ENCODE measurements at regions not wholly inside any gene's neighbourhood (a gene's known extent, or its start where the extent isn't known, plus 50 kb on each side); places are given as distances from the start of the nearest gene placed in this dataset.

DNA sequence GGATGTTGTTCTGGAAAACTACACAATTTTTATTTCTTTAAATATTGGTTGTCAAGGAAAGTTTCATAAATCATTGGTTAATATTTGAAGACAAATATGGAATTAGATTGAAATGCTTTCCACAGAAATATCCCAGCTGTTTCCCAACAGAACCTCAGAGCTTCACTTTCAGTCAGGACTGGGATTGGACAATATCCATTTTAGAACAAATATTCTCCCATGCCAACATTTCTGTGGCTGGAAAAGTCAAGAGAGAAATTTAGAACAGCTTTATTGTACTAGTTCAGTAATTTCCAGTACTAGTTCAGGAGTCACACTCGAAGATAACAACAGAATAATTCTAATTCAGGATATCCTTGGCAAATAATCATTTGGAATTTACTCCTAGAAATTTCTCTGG is 116.1 kb upstream of the TUT7 start:
- no peak for DNase-seq

DNA sequence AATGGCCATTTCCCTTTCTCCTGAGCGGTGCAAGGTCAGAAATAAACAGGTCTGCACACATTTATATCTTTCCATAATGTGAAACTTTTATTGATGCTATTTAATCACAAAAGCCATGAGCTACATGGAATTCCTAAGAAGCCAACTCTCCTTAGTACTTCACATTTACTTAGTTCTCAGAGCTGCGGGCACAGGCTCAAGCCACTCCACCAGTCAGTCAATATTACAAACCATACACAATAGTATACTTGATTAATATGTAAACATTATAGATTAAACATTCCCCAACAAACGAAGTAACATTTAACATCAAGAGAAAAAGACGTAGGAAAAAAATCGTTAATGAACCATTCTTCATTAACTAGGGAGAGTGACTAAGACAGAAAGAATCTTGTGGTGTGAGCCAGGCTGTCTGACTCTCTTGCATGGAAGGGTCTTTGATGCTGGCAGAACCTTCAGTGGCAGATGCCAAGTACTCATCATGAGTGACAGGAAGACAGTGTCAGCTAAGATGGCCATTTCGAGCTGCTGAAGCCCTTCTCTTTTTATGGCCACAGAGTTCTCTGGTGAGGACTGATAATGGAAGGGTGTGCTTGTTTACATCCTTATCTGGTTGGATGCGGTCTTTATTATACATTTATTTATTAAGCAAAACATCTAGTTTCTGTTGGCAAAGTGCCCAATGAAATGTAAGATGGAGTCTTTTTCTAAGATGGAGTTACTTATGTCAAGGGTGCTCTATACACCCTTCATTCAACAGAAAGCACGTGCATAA is 115.5 kb upstream of the TUT7 start:
- no peak for DNase-seq

DNA sequence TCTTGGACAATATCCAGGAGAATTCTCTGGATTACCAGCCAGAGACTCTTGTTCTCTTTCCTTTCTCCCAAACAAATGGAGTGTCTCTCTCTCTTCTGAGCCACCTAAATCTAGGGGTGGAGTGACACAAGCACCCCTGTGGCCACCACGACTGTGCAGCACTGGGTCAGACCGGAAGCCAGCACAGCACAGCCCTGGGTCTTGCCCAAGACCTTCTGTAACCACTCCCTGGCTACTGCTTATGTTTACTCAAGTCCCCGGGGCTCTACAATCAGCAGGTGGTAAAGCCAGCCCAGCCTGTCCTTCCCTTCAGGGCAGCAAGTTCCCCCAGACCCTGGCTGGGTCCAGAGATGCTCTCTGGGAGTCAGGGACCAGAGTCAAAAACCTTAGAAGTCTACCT is 110.0 kb upstream of the TUT7 start:
- DNase-seq = no peak

DNA sequence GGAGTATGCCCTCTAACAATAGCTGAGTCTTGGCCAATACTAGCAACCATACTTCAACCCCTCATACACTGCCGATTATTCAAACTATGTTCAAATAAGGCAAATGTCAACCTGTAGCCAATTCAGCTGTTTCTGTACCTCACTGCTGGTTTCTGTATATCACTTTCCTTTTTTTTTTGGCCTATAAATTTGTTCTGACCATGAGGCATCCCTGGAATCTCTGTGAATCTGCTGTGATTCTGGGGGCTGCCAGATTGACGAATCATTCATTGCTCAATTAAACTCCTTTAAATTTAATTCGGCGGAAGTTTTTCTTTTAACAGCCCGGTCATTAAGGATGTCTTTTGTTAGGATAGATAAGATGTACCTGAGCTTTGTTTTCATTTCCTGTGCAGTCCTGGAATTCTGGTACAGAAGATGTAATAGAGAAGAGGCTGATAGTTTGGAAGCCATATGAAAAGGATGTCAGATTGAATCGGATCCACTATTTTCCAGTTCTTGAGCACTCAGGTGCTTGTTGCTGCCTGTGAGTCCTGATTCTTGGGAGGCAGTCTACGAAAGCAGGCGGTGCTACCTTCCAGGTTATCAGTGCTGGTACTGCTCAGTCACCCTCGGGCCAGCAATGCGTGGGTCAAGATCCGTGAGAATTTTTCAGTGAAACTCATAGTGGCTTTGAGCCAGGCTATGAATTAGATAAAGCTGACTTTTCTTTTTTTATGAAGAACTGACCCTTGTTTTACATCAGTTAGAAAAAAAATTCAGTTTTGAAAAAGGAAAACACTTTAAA is 106.2 kb upstream of the TUT7 start:
- no peak for DNase-seq

DNA sequence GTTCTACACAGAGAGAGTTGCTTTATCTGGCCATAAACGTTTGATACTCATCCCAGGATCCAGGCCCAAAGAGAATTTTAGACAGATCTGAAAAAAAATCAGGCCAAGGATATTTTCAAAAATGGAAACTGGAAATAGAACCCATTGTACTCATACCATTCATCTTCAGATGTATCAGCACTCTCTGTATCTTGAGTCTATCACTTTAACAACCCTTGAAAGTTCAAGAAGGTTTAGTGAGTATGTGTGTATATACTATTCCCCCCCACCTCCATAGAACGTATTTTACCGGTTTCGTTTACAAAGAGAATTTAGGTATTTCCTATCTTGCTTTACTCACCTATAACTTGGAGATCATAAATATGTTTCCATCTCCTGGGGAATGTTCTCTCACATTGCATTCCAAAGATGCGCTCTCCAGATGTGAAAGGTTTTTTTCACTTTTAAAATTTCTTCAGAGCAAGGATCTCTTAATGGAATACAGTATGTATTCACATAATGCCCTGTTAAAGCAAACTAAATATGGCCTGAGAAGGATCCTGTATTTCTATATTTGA is 105.5 kb upstream of the TUT7 start:
- DNase-seq = no peak

DNA sequence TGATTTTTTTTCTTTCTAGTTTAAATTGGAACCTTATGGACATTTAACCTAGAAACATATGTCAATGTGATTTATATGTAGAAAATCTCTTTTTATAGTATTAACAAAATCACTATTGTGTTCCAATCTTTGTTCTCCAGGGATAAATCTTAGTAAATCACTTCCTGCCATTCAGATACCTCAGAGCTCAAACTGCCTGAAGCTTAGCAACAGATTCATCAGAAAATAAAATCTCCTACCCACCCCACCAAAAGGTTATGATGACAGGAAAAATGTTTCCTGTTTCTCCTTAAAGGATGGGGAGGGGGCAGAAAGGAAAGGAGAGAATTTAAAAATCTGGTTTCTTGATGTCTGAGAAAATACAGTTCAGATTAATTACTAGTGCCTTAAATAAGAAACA is 105.0 kb upstream of the TUT7 start:
- no peak for DNase-seq

DNA sequence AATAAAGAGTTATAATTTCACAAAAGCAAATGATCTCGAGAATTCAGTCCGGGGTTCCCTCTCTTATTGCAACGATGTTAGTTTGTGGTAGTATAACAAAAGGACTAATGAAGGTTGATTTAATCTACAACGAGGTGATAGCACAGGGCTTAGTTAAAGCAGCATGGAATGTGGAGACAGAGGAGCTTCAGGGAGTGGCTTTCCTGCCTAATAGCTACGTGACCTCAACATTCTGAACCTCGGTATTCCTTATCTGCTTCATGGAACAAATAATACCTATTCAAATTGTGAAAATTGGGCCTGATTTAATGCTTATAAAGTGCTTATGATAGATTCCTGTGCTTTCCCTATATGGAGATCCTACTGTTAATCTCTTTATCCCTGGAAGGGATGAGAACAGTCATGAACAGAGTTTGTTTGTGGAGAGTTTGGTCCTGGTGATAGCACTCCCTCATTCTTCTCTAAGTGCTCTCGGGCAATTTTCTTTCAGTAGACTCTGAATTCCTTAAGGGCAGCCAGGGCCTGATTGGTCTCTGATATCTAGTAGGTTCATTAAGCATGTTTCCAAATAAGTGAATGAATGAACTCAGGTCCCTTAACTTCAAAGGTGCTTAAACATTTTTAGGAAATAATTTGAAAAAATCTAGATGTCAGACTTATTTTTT is 104.1 kb upstream of the TUT7 start:
- DNase-seq = no peak

DNA sequence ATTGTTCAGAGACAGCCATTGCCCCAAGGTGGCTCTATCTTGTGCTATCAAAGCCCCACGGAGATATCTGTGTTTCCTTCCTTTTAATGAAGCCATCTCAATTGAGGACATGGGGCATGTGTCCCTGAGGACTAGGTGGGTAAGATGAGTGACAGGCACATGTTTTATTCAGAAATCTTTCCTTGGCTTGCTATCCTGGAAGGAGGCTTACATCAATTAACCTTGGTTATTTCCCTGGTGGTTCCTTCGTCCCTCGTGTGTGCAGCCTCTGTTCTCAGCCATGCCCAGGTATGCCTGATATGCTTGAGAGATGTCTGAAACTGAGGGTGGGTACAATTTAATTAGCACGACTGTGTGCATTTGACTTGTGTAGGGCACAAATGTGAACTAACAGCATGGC is 102.2 kb upstream of the TUT7 start:
- DNase-seq = no peak

DNA sequence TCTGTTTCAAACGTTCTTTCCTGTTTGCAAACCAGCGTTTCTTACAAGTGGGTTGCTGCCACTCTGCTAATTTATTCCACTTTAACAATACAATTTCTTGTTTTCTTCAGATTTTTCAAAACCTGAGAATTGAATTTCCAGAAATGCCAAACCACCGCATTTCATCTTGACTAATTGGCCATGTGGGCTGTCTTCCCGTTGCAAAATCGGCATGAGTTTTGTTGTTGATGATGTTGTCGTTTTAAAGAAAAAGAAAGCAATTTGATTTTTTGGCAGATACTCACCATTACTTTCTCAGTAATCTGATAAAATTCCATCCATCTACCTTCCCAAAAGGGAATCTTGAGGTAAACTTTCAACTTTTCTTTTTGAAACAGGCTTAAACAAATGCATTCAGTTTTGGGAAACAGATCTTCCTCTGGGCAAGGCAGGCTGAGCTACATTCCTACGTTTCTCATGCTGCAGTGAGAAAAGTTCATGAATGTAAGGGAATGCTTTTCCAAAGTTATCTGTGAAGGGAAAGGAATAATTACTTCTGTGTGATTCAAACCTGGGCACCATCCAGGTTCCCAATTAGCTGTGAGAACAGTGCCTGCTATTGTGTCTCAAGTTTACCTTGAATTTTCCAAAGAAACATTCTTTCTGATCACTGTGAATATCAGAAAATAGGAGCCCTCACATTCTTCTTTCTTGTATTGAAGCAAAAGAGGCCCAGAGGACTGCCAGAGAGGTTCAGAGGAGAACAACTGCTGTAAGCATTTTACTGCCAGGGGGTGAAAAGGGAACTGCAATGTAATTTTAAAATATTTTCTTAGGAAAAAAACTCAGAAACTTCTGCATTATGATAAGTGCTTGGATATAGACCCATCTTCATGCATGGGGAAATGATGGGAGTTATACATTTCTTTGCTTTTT is 100.7 kb upstream of the TUT7 start:
- peak; percentile 11 for DNase-seq

DNA sequence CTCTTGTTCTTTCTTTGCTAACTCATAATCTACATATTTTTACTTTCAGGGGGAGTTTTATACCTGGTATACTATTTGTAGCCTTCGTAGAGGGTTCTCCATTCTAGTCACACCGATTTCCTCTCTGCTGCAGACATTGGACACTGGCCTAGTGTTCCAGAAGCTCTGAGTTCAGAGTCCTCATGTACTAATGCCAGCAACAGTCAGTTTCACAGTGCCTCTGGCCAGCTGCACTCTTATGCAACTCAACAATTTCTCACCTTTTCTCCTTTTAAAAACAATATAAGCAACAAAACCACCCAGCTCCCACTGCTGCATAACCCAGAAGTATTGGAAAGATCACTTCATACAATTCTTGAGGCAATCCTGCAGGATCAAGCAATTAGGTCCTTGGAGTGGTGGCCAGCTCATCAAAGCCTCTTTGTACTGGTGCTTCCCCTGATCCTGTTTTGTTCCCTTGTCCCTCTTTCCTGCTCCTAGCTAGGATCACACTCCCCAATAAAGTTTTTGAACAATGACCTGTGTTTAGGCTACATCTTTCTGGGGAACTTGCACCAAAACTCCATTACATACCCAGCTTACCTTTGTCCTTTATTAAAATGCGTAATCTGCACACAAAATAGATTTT is 98.1 kb upstream of the TUT7 start:
- no peak for DNase-seq

DNA sequence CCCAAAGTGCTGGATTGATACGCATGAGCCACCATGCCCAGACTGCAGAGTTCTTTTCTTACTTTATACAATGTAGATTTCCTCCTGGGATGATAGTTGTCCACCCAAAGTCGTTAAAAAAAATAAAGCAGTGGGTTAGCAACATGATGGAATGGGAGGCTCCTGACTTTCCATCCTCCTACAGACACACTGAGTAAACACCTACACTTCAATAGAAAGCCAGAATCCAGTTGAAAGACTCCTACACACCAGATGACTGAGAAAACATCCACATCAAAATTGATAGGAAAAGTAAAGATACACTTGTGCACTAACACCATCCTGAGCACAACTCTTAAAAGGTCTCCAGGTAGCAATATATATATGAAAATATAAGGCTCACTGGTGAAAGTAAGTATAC is 95.0 kb upstream of the TUT7 start:
- no peak for DNase-seq

DNA sequence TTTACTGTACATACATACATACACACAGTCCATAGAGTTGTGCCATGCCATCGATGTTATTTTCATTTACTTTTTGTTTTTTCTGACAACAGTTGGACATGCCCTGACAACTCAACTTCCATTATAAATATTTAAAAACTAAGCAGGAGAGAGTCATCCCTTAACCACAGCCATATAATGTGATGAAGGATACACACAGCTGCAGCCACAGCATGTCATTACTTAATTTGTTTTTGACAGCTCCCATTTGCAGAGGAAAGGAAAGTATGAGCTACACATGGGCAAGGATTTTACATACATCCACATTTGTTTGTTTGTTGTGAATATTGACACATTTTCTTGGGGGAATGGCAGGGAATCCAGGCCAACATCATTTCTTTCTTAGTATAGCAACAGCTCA is 91.5 kb upstream of the TUT7 start:
- no peak for DNase-seq

DNA sequence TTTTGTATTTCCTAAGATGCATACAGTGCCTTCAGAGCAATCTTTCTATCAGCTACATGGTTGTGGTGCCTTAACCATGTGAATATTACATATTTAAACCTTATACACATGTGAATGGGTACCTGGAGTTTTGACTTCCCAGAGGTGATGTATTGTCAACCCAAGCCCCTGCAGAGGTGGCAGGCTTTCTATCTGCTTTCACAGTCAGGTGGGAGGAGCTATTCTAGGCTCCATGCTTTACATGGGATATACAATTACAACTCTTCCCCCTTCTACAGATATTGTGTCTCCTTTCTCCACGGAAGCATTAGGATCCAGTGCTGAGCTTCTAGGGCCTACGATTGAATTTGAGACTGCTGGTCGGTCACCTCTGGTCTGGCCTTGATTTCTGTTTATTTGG is 89.8 kb upstream of the TUT7 start:
- no peak for DNase-seq

DNA sequence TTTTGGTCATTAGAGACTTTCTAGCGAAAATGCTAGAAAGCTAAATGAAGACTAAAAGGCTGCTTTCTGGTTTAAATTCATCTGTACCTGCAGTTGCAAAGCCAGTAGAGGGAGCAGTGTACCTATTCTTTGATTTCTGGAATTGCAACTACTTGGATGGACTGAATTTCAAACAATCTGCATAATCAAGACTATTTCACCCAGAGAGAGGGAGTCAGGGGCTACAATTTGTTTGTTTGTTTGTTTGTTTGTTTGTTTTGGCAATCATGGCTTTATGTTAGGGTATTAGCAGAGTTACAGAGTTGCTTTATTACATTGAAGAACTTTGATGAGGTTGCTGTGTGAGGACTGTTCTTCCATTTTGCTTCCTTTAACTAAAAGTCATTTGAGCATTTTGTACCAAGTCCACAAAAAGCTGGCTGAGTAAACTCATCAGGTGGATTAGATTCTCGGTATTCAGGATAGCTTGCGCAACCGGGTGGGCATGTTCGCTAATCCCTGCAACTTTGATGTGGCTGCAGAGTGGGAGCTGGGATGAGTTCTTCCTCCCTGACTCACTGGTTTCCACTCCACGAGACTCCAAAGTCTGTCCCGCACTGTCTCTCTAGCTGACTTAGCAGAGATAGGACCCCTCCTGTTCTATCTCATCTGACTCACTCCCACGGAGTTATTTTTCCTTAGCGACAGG is 80.0 kb upstream of the TUT7 start:
- peak; percentile 73 for DNase-seq

DNA sequence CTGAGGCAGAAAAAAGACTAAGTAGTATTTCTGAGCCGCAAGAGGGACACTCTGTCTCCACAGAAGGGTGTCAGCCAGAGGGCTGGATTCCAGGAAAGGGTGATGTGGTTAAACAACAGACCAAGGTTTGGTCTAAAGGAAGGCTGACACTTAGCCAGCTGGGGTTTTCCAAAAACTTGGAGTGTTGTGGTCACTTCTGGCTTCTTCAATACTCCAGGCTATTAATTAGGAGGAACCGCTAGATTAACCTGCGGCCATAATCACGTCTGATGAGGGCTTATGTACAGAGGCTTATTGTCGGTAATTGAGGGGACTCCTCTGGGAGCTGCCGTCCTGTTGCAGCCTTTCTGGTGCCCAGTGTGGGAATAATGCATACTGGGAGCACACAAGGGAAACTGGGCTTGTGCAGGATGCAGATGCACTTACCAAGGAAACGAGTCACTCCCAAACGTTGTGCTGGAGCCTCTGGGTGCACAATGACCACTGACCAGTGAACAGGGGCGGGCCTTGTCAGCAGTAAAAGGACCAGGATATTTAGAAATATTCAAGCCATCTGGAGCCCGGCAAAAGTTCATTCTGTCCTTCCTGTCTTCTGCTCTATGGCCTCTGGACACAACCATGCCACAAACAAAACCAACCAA is 70.2 kb upstream of the TUT7 start:
- DNase-seq = peak; percentile 64

DNA sequence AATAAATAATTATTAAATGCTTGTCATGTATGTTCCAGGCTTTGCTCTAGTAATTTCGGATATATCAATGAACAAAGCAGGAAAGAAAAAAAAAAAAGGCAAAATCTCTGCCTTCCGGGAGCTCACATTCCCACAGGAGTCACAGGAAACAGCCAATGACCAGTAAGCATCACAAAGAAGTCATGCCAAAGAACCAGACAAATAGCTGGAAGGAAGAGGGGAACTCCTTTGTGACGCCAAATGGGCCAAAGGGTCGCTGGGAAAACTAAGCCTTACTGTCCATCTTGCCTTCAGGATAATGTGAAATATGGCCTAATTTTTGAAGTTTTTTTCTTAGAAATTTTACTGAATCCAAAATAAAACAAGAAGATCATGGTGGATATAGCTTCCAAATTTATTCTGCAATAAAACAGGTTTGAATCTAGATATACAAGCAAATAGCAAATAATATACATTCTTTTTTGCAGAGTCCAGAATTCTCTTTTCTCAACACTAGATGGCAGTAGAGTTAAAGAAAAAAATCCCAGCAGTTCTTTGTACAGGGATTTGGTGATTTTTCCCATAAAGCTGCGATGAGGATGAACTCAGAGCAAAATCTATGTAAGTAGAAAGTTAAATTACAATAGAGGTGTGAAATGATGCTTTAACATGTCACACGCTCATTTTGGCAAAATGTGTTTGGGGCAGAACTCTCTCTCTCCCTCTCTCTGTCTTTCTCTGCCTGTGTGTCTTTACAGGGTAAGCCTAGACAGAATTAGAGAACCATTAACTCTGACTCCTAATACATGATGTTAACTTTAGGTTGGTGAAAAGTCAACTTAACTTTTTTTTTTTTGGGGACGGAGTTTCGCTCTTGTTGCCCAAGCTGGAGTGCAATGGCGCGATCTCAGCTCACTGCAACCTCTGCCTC is 60.0 kb upstream of the TUT7 start:
- peak; percentile 37 for DNase-seq

DNA sequence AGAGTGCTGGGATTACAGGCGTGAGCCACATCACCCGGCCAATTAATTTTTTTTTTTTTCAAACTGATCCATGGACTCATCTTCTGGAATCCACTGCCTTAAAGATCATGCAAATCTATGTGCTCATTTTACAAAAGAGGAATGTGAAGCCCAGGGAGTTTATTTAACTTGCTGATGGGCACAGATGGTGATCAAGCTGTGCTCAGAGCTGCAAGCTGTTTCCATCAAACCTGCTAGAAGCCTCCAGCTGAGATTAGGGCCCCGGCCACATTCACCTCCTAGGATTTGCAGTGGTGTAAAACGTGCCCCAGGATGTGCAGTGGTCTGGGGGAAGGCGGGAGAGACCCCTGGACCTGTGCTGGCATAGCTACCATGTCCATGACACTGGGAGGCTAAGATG is 56.1 kb upstream of the TUT7 start:
- DNase-seq = no peak

DNA sequence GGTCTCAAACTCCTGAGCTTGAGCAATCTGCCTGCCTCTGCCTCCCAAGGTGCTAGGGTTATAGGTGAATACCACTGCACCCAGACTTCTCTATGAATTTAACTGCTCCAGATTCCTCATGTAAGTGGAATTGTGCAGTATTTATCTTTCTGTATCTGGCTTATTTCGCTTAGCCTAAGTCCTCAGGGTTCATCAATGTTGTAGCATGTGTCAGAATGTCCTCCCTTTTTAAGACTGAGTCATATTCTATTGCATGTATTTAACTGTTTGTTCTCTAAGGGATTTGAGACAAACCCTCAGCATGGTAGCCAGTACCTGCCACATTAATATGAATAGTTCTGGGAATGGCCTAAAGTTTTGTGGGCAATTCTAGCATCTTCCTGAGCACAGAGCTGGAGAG is 53.9 kb upstream of the TUT7 start:
- DNase-seq = peak; percentile 67

DNA sequence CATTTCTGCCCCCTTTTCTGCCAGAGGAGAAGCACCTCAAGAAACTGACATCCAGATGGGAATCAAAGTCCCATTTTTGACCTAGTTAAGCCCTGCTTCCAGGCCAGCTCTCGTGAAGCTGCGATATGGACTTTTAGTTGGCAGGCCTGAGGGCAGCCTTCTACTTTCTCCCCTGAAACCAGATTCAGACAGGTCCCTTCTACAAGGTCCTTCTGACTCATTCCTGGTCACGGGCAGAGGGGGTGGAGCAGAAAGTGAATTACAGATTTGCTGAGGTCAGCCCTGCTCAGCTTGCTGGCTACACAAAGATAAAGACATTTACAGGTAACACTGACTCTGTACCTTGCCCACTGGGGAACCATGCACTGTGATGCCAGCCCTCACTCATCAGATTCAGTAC is 52.8 kb upstream of the TUT7 start:
- DNase-seq = peak; percentile 63

DNA sequence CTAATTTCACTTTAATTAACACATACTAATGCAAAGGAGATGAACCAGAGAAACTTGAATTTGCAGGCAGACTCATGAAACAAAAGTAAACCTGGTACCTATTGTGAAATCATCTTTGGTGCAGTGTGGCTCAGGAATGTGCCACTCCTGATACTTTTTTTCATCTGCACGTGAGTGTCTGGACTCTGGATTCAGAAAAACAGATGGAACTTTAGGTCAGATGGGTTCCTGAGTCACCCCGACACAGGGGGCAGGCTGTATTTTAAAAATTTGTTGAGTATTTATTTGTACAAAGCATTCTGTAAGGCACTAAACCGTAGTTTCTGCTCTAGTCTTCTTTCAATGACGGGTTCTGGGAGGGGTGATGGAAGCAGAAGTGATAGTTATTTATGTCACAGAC is 52.2 kb upstream of the TUT7 start:
- DNase-seq = peak; percentile 80
